Left ventricle myocardium superior (tissue), 1 donor: ENCODE measurements at regions not wholly inside any gene's neighbourhood (a gene's known extent, or its start where the extent isn't known, plus 50 kb on each side); places are given as distances from the start of the nearest gene placed in this dataset.
"Not testable (repeated sequence)": the region's sequence is repeated elsewhere in the genome, so short reads cannot be mapped to it uniquely, and the experiment has no call there.

Experiments
- ATAC-seq: fragments of 200-7000 bp; cut with Tn5 transposase; one replicate; pipeline ENCODE4 v1.9.1; 2020; ENCODE audit warnings: mild to moderate bottlenecking, moderate library complexity
- DNase-seq: peaks from one replicate; pipeline ENCODE4 v3.0.0-alpha.2; 2020
- intact Hi-C: fragments of 100-400 bp; cut with micrococcal nuclease; formaldehyde crosslinking; loops from one replicate; pipeline ENCODE4 v1.11.0; 2022
- donor health status: DM: no; HTN: yes; CAD: no; lungs with severe emphysema.

DNA sequence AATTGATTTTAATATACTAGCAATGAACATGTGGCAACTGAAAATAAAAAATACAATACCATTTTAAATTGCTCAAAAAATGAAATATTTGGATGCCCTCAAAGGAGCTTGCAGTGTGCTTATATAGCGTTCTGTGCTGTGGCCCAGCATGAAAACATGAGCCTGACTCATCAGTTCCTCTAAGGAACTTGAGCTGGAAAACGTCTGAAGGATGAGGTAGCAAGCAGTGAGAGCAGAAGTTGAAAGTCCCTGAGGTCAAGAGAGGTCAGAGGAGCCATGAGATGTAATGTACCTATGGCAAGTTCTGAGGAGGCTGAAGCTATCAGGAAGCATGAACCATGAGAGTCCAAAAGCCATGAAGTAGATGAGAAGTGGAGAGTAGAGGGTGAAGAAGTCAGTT, 59.7 kb downstream of the HMGB3 start:
- ATAC-seq (no peak), DNase-seq (no peak)
- intact Hi-C loops = no loop called here

DNA sequence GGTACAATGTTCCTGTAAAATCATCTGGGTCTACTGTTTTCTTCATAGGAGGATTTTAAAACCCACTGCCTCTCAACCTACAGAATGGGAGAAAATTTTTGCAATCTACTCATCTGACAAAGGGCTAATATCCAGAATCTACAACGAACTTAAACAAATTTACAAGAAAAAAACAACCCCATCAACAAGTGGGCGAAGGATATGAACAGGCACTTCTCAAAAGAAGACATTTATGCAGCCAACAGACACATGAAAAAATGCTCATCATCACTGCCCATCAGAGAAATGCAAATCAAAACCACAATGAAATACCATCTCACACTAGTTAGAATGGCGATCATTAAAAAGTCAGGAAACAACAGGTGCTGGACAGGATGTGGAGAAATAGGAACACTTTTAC, 83.2 kb downstream of the HMGB3 start:
- DNase-seq, ATAC-seq, intact Hi-C loops: not testable (repeated sequence)

- intact Hi-C loops = no loop called here
- DNase-seq = no peak
- ATAC-seq = no peak
These were observed 90.6 kb downstream of the HMGB3 start for GRCh38 chrX:151073767-151074166.

- DNase-seq = no peak
- no peak for ATAC-seq
- intact Hi-C loops = loop anchor here (5.0 kb wide), 1 partner anchor 309 kb away; no protein-coding TSS in a partner anchor
These were observed 95.4 kb upstream of the GPR50 start for GRCh38 chrX:151081016-151081415.

DNA sequence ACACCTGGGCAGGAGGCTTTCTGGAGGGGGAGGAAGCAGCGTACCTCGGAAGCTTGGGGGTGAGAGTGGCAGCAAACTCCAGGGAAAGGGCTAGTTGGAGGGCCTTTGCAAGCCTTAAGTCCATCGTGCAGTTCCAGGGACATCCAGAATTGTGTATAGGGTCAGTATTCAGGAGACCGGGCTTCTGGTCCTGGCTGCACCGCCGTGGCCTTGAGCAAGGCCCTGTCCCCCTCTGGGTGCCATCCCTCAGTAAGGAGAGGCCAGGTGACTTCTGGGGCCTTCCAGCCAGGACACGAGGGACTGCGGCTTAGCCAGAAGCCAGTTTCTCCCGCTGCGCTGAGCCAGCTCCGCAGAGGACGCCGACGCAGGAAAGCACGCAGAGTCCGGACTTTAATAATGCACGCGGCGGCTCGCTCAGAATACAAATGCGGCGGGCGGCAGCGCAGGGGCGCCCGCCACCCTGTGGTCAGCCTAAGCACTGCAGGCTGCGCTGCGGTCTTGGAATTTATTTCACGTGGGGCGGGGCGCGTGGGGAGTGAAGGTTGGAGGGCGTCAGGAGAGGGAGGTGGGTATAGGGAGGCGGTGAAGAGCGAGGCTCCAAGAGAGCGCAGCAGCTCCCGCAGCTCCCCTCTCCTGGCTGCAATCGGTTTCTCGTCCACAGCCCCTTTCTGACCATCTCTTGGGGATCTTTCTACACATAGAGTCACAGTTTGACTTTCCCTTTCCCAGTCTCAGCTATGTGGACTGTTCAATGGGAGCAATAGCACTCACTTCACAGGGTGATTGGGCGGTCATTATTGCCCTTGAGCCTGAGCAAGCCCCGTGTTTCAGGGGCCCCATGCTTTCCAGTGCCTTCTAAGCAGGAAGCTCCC, 94.1 kb upstream of the GPR50 start:
- ATAC-seq = peak; percentile 91
- intact Hi-C loops = loop anchor here (5.0 kb wide), 1 partner anchor 310 kb away; no protein-coding TSS in a partner anchor
- DNase-seq = peak; percentile 75

DNA sequence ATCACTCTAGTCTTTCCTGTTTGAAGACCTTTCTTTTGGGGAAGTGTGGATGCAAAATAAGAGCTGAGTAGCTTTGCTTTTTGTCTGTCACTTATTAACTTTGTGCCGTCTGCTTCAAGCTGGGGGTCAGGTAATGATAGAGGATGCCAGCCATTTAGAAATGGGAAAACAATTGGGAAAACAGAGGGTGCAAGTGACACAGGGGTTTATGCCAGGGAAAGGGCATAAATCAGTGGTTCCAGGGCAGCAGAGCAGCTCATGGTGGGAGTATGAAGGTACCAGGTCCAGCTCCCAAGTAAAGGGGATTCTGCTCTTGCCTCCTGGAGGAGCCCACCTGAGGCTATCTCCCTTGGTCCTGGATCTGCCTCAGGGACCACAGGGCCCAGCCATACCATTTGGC, 91.9 kb upstream of the GPR50 start:
- no peak for DNase-seq
- no peak for ATAC-seq
- intact Hi-C loops = loop anchor here (5.0 kb wide), 1 partner anchor 312 kb away; no protein-coding TSS in a partner anchor

GRCh38 chrX:151085207-151085606, 91.2 kb upstream of the GPR50 start:
- ATAC-seq = no peak
- no peak for DNase-seq
- intact Hi-C loops = no loop called here

DNA sequence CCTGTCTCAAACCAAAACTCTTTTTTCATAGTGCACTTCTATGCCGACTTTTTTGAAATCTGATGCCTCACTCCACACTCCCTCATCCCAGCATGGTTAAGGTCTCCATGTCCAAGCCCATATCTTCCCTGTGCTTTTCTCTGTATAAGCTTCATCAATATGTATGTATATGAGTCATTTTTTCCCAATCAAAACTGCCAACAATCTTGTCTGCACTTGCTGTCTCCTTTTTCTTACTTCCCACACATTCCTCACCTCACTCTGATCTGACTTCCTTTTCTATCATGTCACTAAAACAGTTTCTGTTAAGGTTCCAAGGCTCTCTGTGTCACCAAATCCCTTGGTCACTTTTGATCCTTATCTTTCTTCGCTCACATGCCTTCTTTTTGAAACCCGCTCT, 88.2 kb upstream of the GPR50 start:
- intact Hi-C loops = no loop called here
- ATAC-seq = no peak

DNA sequence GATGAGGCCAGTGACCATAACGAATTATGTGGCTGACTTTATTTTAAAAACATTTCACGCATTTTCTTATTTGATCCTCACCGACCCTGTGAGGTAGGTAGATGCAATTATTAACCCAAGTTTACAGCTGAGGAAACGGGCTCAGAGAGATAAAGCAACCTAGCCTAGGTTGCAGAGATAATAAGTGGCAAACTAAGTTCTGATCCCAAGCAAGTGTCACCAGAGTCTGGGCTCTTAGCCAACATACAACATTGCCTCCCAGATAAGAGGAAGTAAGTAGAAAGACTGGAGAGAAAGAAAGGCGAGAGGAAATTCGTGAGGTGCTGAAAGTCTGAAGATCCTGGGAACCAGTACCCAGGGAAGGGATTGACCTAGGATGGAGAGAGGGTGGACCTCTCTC, 77.4 kb upstream of the GPR50 start:
- ATAC-seq (no peak), DNase-seq (no peak)
- intact Hi-C loops = no loop called here

More for the DNA sequence above, 88.2 kb upstream of the GPR50 start:
- DNase-seq = no peak

GRCh38 chrX:151100799-151101198, 75.6 kb upstream of the GPR50 start:
- DNase-seq (no peak), ATAC-seq (no peak)
- intact Hi-C loops = no loop called here

DNA sequence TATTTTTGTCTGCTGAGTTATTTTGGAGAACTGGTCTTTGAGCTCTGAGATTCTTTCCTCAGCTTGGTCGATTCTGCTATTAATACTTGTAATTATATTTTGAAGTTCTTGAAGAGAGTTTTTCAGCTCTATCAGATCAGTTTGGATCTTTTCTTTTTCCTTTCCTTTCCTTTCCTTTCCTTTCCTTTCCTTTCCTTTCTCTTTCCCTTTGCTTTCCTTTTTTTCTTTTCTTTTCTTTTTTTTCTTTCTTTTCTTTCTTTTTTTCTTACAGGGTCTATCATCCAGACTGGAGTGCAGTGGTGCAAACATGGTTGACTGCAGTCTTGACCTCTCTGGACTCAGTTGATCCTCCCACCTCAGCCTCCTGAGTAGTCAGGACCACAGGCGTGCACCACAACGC, 63.2 kb upstream of the GPR50 start:
- intact Hi-C loops, ATAC-seq, DNase-seq: not testable (repeated sequence)
